ENCODE measurements at regions not wholly inside any gene's neighbourhood (a gene's known extent, or its start where the extent isn't known, plus 50 kb on each side); places are given as distances from the start of the nearest gene placed in this dataset.

DNA sequence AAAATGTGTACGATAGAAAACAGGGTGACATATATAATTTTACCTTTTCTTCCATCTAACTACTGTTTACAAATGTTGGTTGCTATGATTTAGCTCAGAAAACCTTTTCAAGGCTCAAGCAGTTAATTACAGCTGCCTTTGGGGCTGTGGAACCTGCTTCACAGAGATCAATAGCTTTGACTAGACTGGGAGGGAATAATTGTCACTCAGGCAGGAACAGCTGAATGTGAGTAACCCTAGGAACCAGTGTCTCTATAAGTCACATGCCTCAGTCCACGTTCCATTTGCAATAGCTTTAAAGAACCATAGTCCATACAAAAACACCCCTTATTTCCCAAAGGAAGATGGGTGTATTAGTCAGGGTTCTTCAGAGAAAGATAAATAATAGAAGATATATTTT lies 306.8 kb upstream of the ERCC4 start:
- TF ChIP-seq EP300 (IDR thresholded peaks at IDR 0.05) (no peak), CTCF (IDR thresholded peaks at IDR 0.05) (no peak)

All from stomach (tissue), 4 donors.